Osteoblast (primary cell): ENCODE measurements at regions not wholly inside any gene's neighbourhood (a gene's known extent, or its start where the extent isn't known, plus 50 kb on each side); places are given as distances from the start of the nearest gene placed in this dataset.

Experiments used
- DNase-seq: peaks from one replicate; pipeline ENCODE4 v3.0.0; 2011; ENCODE audit warnings: low spot score, mixed read lengths; ENCODE audit not compliant: insufficient read length; ENCODE audit errors: missing footprints
- H2AFZ ChIP-seq: 2 replicates; pipeline ENCODE4 v1.6.0; 2011; ENCODE audit warnings: mild to moderate bottlenecking, low read length
- H3K27ac ChIP-seq: 2 replicates; pipeline ENCODE4 v1.5.1; 2011; ENCODE audit warnings: mild to moderate bottlenecking, low read depth, low read length, moderate library complexity
- H3K27me3 ChIP-seq: 2 replicates; pipeline ENCODE4 v1.6.0; 2012; ENCODE audit warnings: mild to moderate bottlenecking, control low read depth, inconsistent platforms, low read length, moderate library complexity; ENCODE audit not compliant: insufficient read depth
- H3K36me3 ChIP-seq: 2 replicates; pipeline ENCODE4 v1.5.1; 2011; ENCODE audit warnings: mild to moderate bottlenecking, low read length, control low read depth, moderate library complexity; ENCODE audit not compliant: insufficient read depth
- H3K4me1 ChIP-seq: 2 replicates; pipeline ENCODE4 v1.5.1; 2011; ENCODE audit warnings: mild to moderate bottlenecking, low read length, control low read depth, moderate library complexity; ENCODE audit not compliant: insufficient read depth
- H3K4me2 ChIP-seq: 2 replicates; pipeline ENCODE4 v1.6.0; 2011; ENCODE audit warnings: mild to moderate bottlenecking, low read length; ENCODE audit not compliant: insufficient read depth
- H3K4me3 ChIP-seq: fragments of 200-600 bp; sonication (generic); 3 replicates; pipeline ENCODE4 v1.5.1; 2012; ENCODE audit warnings: mild to moderate bottlenecking, low read length, inconsistent platforms; ENCODE audit not compliant: insufficient read depth
- H3K79me2 ChIP-seq: 2 replicates; pipeline ENCODE4 v1.6.0; 2012; ENCODE audit warnings: mild to moderate bottlenecking, low read length, control low read depth, inconsistent platforms; ENCODE audit not compliant: insufficient read depth
- H3K9me3 ChIP-seq: 2 replicates; pipeline ENCODE4 v1.5.1; 2011; ENCODE audit warnings: low read depth, low read length, control low read depth
- H4K20me1 ChIP-seq: 2 replicates; pipeline ENCODE4 v1.6.0; 2012; ENCODE audit warnings: mild to moderate bottlenecking, low read length, control low read depth; ENCODE audit not compliant: insufficient read depth
- CTCF ChIP-seq: IDR thresholded peaks from 2 replicates; pipeline ENCODE4 v1.5.1; 2011; ENCODE audit warnings: mild to moderate bottlenecking, low read depth, low read length, moderate library complexity; ENCODE audit errors: extremely low read depth

DNA sequence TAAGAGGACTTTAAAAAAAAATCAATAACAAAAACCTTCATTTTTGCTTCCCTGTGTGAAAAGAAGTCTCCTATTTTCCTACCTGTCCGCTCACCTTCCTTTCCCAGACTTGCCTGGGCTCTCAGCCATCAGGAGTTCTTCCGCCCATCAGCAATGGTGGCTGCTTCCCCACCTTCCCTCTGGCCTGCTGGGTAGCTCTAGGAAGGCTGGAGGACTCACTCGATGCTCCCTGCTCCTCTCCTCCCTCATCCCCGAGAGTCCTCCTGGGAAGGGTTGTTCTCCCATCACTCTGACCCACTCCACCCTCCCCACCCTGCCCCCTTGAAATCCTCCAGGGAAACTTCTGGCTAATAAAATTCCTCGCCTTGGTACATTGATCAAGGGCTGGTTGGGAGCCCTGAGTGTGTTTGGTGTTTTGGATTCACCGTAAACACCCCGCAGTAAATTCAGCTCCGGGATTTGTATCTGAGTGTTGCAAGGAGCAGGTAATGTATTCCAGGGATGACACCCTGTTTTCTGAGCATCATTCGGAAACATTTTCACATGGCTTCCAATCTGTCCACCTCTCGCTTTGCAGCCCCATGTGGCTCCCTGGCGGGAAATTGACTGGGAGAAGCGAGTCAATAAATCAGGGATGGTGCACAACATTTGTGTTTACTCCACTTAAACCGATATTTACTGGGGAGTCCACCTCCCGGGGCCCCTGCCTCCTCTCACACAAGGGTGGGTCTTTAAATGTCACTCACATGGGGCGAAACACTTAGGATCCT is 126.4 kb upstream of the SDK1 start:
- Histone ChIP-seq H3K9me3 (no peaks in the 10 kb centered on the region), H3K79me2 (no peaks in the 10 kb centered on the region), H3K4me1 (no peaks in the 10 kb centered on the region), H3K36me3 (no peaks in the 10 kb centered on the region), H2AFZ (no peak overlapping the region), H3K27me3 (no peaks in the 10 kb centered on the region), H3K4me2 (no peak overlapping the region), H4K20me1 (no peaks in the 10 kb centered on the region), H3K4me3 (no peak overlapping the region), H3K27ac (no peak overlapping the region)
- no peak for DNase-seq
- TF ChIP-seq CTCF = no peak

DNA sequence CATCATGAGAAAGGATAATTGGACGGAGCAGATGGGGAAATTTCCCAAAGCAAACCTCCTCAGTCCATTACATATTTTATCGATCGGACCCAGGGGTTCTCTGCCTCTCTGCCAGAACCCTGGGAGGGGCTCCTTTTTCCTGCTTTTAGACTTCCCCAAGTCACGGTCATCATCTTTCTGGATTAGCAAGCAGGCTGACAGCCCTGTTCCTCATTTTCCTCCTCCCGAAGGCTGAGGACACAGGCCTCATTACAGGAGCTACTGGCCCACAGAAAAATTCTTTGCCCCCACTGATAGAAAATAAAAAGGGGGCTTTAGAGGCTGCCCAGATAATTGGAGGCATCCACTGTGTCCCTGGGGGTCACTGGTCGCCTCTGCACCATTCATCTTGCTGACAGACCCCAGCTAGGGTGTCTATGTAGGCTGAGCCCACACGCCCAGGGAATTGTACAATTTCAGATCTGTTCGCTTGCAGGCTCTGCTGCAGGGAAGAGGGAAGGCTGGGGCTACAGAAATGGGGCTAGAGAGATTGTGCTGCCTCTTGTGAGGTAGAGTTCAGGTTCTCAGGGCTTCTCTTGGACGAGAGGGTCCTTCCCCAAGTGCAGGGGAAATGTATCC is 125.7 kb upstream of the SDK1 start:
- H2AFZ ChIP-seq = no peak overlapping the region
- no peaks in the 10 kb centered on the region for H3K9me3 ChIP-seq
- no peak overlapping the region for H3K4me3 ChIP-seq
- no peak overlapping the region for H3K27ac ChIP-seq
- no peak for TF ChIP-seq CTCF
- no peaks in the 10 kb centered on the region for H3K4me1 ChIP-seq
- no peak overlapping the region for H3K4me2 ChIP-seq
- DNase-seq = no peak
- H3K79me2 ChIP-seq = no peaks in the 10 kb centered on the region
- no peaks in the 10 kb centered on the region for H4K20me1 ChIP-seq
- H3K27me3 ChIP-seq = no peaks in the 10 kb centered on the region
- no peaks in the 10 kb centered on the region for H3K36me3 ChIP-seq

DNA sequence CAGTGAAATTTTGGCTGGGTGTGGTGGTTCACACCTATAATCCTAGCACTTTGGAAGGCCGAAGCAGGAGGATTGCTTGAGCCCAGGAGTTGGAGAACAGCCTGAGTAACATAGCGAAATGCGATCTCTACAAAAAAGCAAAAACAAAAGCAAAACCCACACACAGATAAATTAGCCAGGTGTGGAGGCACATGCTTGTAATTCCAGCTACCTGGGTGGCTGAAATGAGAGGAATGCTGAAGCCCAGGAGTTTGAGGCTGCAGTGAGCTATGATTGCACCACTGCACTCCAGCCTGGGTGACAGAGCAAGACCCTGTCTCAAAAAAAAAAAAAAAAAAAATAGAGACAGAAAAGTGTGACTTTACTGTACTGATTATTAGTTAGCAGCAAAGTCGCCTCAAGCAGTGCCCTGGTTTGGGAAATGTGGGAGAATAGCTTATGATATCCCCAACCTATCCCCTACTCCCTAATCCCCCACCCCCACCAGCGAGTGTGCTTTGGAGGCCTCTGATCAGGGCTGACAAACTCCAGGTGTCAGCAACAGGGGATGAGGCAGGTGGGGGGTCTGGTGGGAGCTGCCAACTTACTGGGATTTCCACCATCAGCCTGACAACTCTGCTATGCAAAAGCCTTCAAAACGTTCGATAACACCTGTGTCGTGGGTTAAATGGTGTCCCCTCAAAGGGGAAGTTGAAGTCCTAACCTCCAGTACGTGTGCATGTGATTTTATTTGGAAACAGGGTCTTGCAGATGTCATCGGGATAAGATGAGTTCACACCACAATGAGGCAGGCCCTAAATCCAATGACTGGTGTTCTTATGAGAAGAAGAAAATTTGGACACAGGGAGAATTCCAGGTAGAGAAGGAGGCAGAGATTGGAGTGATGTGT is 124.7 kb upstream of the SDK1 start:
- no peak overlapping the region for H3K4me3 ChIP-seq
- no peak overlapping the region for H3K4me2 ChIP-seq
- H4K20me1 ChIP-seq = no peaks in the 10 kb centered on the region
- no peaks in the 10 kb centered on the region for H3K36me3 ChIP-seq
- H3K79me2 ChIP-seq = no peaks in the 10 kb centered on the region
- DNase-seq = no peak
- no peak overlapping the region for H3K27ac ChIP-seq
- TF ChIP-seq CTCF = no peak
- no peaks in the 10 kb centered on the region for H3K4me1 ChIP-seq
- no peaks in the 10 kb centered on the region for H3K9me3 ChIP-seq
- no peak overlapping the region for H2AFZ ChIP-seq
- H3K27me3 ChIP-seq = no peaks in the 10 kb centered on the region

- no peaks in the 10 kb centered on the region for H4K20me1 ChIP-seq
- no peak for TF ChIP-seq CTCF
- H3K36me3 ChIP-seq = no peaks in the 10 kb centered on the region
- no peaks in the 10 kb centered on the region for H3K4me1 ChIP-seq
- no peaks in the 10 kb centered on the region for H3K9me3 ChIP-seq
- no peak for DNase-seq
- no peak overlapping the region for H3K4me3 ChIP-seq
- H3K27me3 ChIP-seq = no peaks in the 10 kb centered on the region
- H2AFZ ChIP-seq = no peak overlapping the region
- H3K79me2 ChIP-seq = no peaks in the 10 kb centered on the region
- H3K27ac ChIP-seq = no peak overlapping the region
- no peak overlapping the region for H3K4me2 ChIP-seq
Measured at GRCh38 chr7:3177271-3177670, 123.8 kb upstream of the SDK1 start.
